ENCODE measurements at regions not wholly inside any gene's neighbourhood (a gene's known extent, or its start where the extent isn't known, plus 50 kb on each side); places are given as distances from the start of the nearest gene placed in this dataset.

- TF ChIP-seq CTCF (IDR thresholded peaks at IDR 0.05) (no peak), POLR2AphosphoS5 (IDR thresholded peaks at IDR 0.05) (no peak)
Observed at GRCh38 chr11:25755918-25756584, 575.9 kb upstream of the ANO3 start.
